Stomach (tissue), 8 donors: ENCODE measurements at regions not wholly inside any gene's neighbourhood (a gene's known extent, or its start where the extent isn't known, plus 50 kb on each side); places are given as distances from the start of the nearest gene placed in this dataset.

Experiments
- DNase-seq, 2 donors: peaks; one replicate each; pipeline versions ENCODE4 v3.0.0 to v3.0.0-alpha.2; 2013 to 2019
- H3K27ac ChIP-seq, 5 donors: fragments of 200-600 bp in 4 of 5; sonication (generic) in 4 of 5; one replicate each; pipeline ENCODE4 v1.5.1; 2013 to 2019; ENCODE audit warnings: mild to moderate bottlenecking in 1 of 5, moderate library complexity in 1 of 5
- H3K27me3 ChIP-seq, 3 donors: fragments of 200-600 bp; sonication (generic); one replicate each; pipeline ENCODE4 v1.5.1; 2017 to 2019; ENCODE audit warnings: mixed run types in 1 of 3
- H3K36me3 ChIP-seq, 4 donors: fragments of 200-600 bp; sonication (generic); 1 replicate in 3 of 4; 2 replicates in 1 of 4; pipeline ENCODE4 v1.5.1; 2016 to 2019
- H3K4me1 ChIP-seq, 4 donors: fragments of 200-600 bp; sonication (generic); one replicate each; pipeline ENCODE4 v1.5.1; 2016 to 2019
- H3K4me3 ChIP-seq, 4 donors: fragments of 200-600 bp; sonication (generic) in 3 of 4; one replicate each; pipeline ENCODE4 v1.5.1; 2016 to 2019; ENCODE audit warnings: mild to moderate bottlenecking in 1 of 4
- H3K9me3 ChIP-seq, 4 donors: fragments of 200-600 bp; sonication (generic); one replicate each; pipeline ENCODE4 v1.5.1; 2016 to 2019
- EP300 ChIP-seq: sonication (generic); formaldehyde crosslinking; IDR thresholded peaks from one replicate; pipeline ENCODE4 v1.6.1; 2017; ENCODE audit warnings: antibody characterized with exemption
- POLR2A ChIP-seq, 4 donors: fragments of 450-650 bp; IDR thresholded peaks; one replicate each; pipeline ENCODE4 v1.6.1; 2016; ENCODE audit warnings: antibody characterized with exemption in 4 of 4, control low read depth in 2 of 4, mild to moderate bottlenecking in 1 of 4, moderate library complexity in 1 of 4
- POLR2AphosphoS5 ChIP-seq, 3 donors: sonication (generic); formaldehyde crosslinking; IDR thresholded peaks; one replicate each; pipeline ENCODE4 v1.6.1; 2016; ENCODE audit warnings: antibody characterized with exemption in 3 of 3
- WGBS, 5 donors: extraction: QIAGEN DNeasy Blood & Tissue Kit in 3 of 5; methylation state at CpG; one replicate each; pipeline versions ENCODE4 v1.1.5 to v1.1.7; 2013 to 2018; 5-methylcytosine and 5-hydroxymethylcytosine counted together
- intact Hi-C: fragments of 100-400 bp; cut with DNase I; formaldehyde crosslinking; loops from one replicate; pipeline ENCODE4 v1.15.1; 2023; ENCODE audit warnings: low total_unique reads
- TF ChIP-seq, protein P1 (sequence below), 7 experiments: fragments of 450-650 bp in 4 of 7; fragments of 200-600 bp in 3 of 7; sonication (generic) in 3 of 7; IDR thresholded peaks; one replicate each; pipeline ENCODE4 v1.5.1; 2016 to 2019; ENCODE audit warnings: antibody characterized with exemption in 7 of 7, control low read depth in 2 of 7, mild to moderate bottlenecking in 1 of 7
- donor health status: healthy with polysubstance abuse.
- donor health status: Bipolar disorder and iron deficiency.
- donor health status: healthy.

DNA sequence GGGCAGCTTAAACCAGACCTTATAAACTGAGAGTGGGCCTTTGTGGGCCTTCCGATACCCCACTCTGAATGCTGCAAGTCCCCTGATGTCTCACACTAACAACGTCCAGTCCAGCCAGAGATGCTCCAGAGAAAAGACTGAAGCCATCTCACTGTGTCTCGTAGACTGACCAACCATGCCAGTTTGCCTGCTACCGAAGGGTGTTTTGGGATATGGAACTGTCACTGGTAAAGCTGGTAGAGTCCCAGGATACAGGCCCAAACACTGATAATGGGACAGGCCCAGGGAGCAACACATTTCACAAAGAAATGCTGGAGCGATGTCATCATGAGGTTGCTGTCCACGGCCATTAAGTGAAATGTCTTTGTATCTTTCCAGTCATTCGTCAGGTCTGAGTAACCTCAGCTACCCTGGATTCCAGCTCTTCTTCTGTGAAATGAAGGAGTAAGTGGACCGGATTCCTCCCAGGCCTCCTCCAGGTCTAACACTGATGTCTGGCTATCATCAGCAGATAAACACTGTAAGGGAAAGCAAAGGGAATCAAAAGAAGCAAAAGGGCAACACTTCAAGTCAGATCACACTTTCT is 81.6 kb downstream of the SLC5A7 start:
- no peaks in the 10 kb centered on the region for H3K27me3 ChIP-seq
- 72 to 90% (median 85%) methylated on average over 8 of the region's 8 CpGs for WGBS, 5 donors
- no peak overlapping the region for H3K4me3 ChIP-seq
- H3K36me3 ChIP-seq = no peaks in the 10 kb centered on the region
- TF ChIP-seq POLR2AphosphoS5 (IDR thresholded peaks at IDR 0.05) (no peak), POLR2A (IDR thresholded peaks at IDR 0.05) (no peak), EP300 (no peak)
- TF ChIP-seq, protein P1, sequence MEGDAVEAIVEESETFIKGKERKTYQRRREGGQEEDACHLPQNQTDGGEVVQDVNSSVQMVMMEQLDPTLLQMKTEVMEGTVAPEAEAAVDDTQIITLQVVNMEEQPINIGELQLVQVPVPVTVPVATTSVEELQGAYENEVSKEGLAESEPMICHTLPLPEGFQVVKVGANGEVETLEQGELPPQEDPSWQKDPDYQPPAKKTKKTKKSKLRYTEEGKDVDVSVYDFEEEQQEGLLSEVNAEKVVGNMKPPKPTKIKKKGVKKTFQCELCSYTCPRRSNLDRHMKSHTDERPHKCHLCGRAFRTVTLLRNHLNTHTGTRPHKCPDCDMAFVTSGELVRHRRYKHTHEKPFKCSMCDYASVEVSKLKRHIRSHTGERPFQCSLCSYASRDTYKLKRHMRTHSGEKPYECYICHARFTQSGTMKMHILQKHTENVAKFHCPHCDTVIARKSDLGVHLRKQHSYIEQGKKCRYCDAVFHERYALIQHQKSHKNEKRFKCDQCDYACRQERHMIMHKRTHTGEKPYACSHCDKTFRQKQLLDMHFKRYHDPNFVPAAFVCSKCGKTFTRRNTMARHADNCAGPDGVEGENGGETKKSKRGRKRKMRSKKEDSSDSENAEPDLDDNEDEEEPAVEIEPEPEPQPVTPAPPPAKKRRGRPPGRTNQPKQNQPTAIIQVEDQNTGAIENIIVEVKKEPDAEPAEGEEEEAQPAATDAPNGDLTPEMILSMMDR (IDR thresholded peaks at IDR 0.05) = no peak
- no peaks in the 10 kb centered on the region for H3K9me3 ChIP-seq
- intact Hi-C loops = no loop called here
- no peak for DNase-seq
- no peak overlapping the region for H3K27ac ChIP-seq
- no peaks in the 10 kb centered on the region for H3K4me1 ChIP-seq

DNA sequence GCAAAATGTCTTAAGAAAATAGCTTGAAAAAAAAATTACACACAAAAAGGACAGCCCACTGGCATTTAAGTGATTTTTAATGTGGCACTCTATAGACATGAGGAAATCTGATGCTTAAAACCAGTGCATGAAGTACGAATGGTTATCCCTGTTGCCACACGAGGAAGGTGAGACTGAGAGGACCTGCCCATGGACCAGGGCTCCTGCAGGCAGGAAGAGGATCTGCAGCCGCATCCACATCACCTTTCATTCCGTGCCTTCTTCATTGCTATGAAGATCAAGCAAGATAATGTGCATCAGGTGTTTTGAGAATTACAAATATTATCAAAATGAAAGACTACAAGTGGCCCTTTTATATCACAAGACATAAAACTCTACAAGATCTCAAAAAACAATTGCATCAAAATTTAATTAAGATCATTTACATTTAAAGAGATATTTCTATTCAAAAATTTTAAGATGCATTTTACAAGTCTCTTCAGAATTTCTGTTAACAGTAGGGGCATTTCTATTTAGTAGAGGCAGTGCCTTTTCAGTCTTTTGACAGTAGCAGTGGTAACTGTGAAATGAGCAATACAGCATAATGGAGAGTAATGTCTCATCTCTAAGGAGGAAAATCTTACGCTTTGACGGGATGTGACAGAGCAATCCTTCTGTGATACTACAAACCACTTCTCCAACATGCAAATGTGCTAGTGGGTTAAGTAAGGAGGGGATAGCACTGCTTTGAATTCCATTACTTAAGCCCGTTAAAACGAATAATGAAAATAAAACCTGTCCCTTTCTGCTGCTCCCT is 83.4 kb downstream of the SLC5A7 start:
- H3K27ac ChIP-seq = no peak overlapping the region
- DNase-seq = no peak
- 76 to 81% (median 78%) methylated on average over 8 of the region's 8 CpGs for WGBS, 5 donors
- TF ChIP-seq POLR2A (IDR thresholded peaks at IDR 0.05) = no peak
- TF ChIP-seq, protein P1 (IDR thresholded peaks at IDR 0.05) = no peak
- no peak for TF ChIP-seq POLR2AphosphoS5 (IDR thresholded peaks at IDR 0.05)
- no peaks in the 10 kb centered on the region for H3K27me3 ChIP-seq
- intact Hi-C loops = no loop called here
- H3K4me1 ChIP-seq = no peaks in the 10 kb centered on the region
- no peaks in the 10 kb centered on the region for H3K9me3 ChIP-seq
- no peak overlapping the region for H3K4me3 ChIP-seq
- no peaks in the 10 kb centered on the region for H3K36me3 ChIP-seq

DNA sequence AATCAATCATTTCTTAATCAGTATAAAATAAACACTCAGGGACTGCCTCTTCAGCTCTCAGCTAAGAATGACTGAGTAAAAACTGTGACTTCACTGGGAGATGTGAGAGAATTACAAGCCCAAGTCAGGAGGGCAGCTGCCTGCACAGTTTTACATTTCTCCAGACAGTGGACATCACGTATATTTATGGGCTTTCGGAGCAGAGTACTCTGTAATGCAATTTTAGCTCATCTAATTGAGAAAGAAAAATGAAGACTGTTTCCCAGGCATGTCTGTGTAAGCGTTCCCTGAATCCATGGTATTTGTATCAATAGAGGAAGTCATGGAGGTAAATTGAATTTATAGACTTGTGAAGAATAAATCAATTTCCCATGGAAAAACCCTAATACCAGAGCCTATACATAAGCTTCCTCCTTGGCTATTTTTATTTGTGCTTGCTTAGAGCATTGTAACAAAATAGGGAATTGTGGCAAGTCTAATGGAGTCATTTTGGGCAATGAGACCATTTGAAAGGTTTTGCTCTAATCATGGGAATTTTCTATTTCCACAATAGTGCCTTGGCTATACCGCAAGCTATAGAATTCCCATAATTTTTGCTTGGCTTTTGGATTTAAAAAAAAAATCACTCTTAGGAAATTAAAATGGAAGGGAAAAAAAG is 87.2 kb downstream of the SLC5A7 start:
- no peak overlapping the region for H3K27ac ChIP-seq
- H3K4me3 ChIP-seq = no peak overlapping the region
- intact Hi-C loops = no loop called here
- H3K4me1 ChIP-seq = no peaks in the 10 kb centered on the region
- peak in 1 of 2 donors; percentile 29 for DNase-seq
- no peaks in the 10 kb centered on the region for H3K27me3 ChIP-seq
- TF ChIP-seq POLR2A (IDR thresholded peaks at IDR 0.05) (no peak), EP300 (no peak), POLR2AphosphoS5 (IDR thresholded peaks at IDR 0.05) (no peak)
- TF ChIP-seq, protein P1 (IDR thresholded peaks at IDR 0.05) = no peak
- no peaks in the 10 kb centered on the region for H3K9me3 ChIP-seq
- WGBS, 5 donors = 67 to 87% (median 80%) methylated on average over 4 of the region's 4 CpGs
- no peaks in the 10 kb centered on the region for H3K36me3 ChIP-seq

DNA sequence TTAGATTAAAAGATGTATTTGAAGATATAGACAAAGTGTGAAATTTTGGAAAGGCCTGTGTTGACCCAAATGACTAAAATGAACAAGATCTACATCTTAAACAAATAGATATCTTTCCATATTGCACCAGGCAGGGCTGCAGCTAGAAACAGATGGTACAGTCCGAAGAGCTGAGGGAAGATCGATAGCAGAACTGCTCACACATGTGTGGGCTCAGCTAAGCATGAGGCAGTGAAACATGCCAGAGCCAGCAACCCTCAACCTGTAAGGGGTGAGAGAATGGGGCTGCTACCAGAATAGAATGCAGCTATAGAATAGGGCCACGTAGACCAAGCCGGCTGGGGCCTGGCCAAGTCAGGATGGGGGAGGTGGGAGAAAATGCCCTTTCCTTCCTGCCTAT is 87.8 kb downstream of the SLC5A7 start:
- TF ChIP-seq, protein P1 (IDR thresholded peaks at IDR 0.05) = no peak
- no peak for TF ChIP-seq POLR2A (IDR thresholded peaks at IDR 0.05)
- no peak for TF ChIP-seq POLR2AphosphoS5 (IDR thresholded peaks at IDR 0.05)

More for the DNA sequence above, 87.8 kb downstream of the SLC5A7 start:
- no peak for DNase-seq
- H3K27me3 ChIP-seq = no peaks in the 10 kb centered on the region
- H3K9me3 ChIP-seq = no peaks in the 10 kb centered on the region
- intact Hi-C loops = no loop called here
- no peak overlapping the region for H3K4me3 ChIP-seq
- H3K4me1 ChIP-seq = no peaks in the 10 kb centered on the region
- H3K27ac ChIP-seq = no peak overlapping the region
- 77 to 92% (median 85%) methylated on average over 4 of the region's 4 CpGs for WGBS, 5 donors
- no peaks in the 10 kb centered on the region for H3K36me3 ChIP-seq
